Effector memory CD4-positive, alpha-beta T cell (primary cell): ENCODE measurements at regions not wholly inside any gene's neighbourhood (a gene's known extent, or its start where the extent isn't known, plus 50 kb on each side); places are given as distances from the start of the nearest gene placed in this dataset.

Source experiments
- DNase-seq, 3 donors: peaks; one replicate each; pipeline ENCODE4 v3.0.0-alpha.2; 2020
- H3K27ac ChIP-seq: 2 replicates; pipeline ENCODE4 v1.7.0; 2013; ENCODE audit warnings: mild to moderate bottlenecking, low read length, moderate library complexity; ENCODE audit not compliant: insufficient read depth, poor library complexity, severe bottlenecking
- H3K27me3 ChIP-seq: replicated peaks from 2 replicates; pipeline ENCODE4 v1.7.0; 2013; ENCODE audit warnings: mild to moderate bottlenecking, low read length; ENCODE audit not compliant: insufficient read depth, control insufficient read depth, poor library complexity, severe bottlenecking
- H3K36me3 ChIP-seq: 2 replicates; pipeline ENCODE4 v1.7.0; 2013; ENCODE audit warnings: mild to moderate bottlenecking, low read length, moderate library complexity; ENCODE audit not compliant: control insufficient read depth, insufficient read depth
- H3K4me1 ChIP-seq: 2 replicates; pipeline ENCODE4 v1.7.0; 2013; ENCODE audit warnings: low read length, mild to moderate bottlenecking; ENCODE audit not compliant: control insufficient read depth, insufficient read depth, poor library complexity, severe bottlenecking
- H3K4me3 ChIP-seq: 2 replicates; pipeline ENCODE4 v1.7.0; 2013; ENCODE audit warnings: low read length, low read depth, mild to moderate bottlenecking; ENCODE audit not compliant: insufficient read depth, poor library complexity, severe bottlenecking
- H3K9me3 ChIP-seq: 2 replicates; pipeline ENCODE4 v1.7.0; 2013; ENCODE audit warnings: mild to moderate bottlenecking, low read length, moderate library complexity; ENCODE audit not compliant: control insufficient read depth

DNA sequence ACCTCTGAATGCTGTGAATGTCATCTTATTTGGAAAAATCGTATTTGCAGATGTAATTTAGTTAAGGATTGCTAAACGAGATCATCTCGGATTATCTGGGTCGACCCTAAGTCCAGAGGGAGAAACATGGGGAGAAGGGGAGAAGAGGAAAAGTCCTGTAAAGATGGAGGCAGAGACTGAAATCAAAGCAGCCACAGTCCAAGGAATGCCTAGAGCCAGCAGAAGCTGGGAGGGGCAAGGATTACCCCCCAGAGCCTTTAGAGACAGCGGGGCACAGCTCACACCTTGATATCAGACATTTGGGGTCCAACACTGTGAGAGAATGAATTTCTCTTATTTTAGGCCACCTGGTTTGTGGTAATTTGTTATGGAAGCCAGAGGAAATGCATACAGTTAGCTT lies 104.9 kb upstream of the YPEL5 start:
- no peak for DNase-seq
- Histone ChIP-seq H3K36me3 (no peaks in the 10 kb centered on the region), H3K27ac (no peak overlapping the region), H3K9me3 (no peaks in the 10 kb centered on the region), H3K27me3 (peaks cover 6% of the 10 kb centered on the region), H3K4me1 (no peaks in the 10 kb centered on the region), H3K4me3 (no peak overlapping the region)

DNA sequence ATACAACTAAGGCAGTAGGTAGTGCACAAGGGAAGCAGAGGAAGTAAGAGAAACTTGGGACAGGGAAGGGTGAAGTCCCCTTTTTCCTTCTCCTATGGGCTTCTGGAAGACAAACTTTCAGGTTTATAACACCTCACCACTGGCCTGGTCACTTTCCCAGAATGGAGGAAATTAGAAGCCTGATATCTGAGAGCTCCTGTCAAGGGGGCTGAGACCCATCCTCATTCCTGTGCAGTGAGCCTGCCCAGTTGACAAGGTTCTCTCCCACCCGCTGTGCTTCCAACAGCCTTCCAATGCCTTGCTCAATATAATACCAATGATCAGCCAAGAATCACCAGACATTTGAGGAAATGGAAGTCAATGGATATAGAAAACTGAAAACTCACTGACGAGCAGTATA lies 100.4 kb upstream of the YPEL5 start:
- H3K27me3 ChIP-seq, result peaks cover 6% of the 10 kb centered on the region
- no peak overlapping the region for H3K4me3 ChIP-seq
- no peak overlapping the region for H3K27ac ChIP-seq
- no peaks in the 10 kb centered on the region for H3K36me3 ChIP-seq
- H3K4me1 ChIP-seq, result no peaks in the 10 kb centered on the region
- DNase-seq, result no peak
- no peaks in the 10 kb centered on the region for H3K9me3 ChIP-seq

DNA sequence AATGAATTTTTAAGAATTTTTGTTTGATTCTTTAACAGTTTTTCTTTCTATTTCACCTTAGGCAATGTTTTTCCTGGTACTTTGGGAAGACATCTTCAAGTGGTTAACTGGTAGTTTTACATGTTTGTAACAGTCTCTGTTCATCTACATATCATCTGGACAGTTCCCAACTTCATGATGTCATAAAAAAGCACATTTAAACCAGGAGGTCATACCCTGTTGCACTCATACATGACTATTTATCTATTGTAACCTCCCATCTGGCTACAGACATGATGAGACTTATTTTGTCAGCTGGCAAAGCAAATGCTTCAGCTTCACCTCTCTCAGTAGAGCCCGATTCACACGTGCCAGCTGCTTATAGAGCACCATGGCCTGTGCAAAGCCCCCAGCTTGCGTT lies 99.8 kb upstream of the YPEL5 start:
- Histone ChIP-seq H3K4me3 (no peak overlapping the region), H3K27me3 (peaks cover 6% of the 10 kb centered on the region), H3K27ac (no peak overlapping the region), H3K9me3 (no peaks in the 10 kb centered on the region), H3K4me1 (no peaks in the 10 kb centered on the region), H3K36me3 (no peaks in the 10 kb centered on the region)
- no peak for DNase-seq

DNA sequence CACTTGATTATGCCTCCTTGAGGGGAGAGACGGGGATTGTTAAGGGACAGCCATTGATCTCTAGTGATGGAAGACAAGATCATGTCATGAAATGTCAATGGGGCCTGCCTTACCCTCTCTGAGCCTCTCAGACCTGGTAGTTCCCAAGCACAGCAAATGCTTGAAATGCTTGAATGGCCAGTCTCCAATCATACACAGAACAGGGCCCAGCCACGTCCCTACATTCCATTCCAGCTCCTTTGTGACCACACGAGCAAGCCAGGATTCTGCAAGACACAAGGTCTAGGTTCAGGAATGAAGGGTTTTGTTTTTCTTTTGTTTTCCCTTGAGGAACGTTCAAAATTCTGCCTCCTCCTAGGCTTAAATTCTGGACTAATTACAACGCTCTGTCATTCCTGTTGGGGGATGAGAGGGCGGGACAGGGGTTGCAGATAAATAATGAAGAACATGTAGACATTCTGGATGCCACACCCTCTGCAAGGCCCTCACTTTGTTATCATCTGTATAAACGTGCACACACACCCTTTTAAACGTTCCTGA lies 98.1 kb upstream of the YPEL5 start:
- Histone ChIP-seq H3K9me3 (no peaks in the 10 kb centered on the region), H3K4me1 (no peaks in the 10 kb centered on the region), H3K36me3 (no peaks in the 10 kb centered on the region), H3K4me3 (no peak overlapping the region), H3K27ac (no peak overlapping the region), H3K27me3 (peaks cover 6% of the 10 kb centered on the region)
- no peak for DNase-seq

DNA sequence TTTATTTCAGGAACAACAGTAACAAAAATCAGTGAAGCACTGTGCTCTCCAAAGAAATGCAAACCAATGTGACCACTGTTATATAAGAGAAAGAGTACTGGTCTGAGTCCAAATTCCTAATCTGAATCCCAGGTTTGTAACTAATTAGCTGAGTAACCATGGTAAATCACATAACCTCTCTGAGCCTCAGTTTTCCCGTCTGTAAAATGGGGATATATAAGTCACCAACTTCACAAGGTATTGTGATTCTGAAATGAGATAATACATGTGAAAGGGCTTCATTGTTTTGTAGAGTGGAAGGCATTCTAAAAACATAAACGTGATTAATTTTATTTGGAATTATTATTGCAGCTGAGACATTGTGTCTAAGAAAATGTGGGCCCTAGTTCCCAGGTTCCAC lies 91.3 kb upstream of the YPEL5 start:
- Histone ChIP-seq H3K4me3 (no peak overlapping the region), H3K4me1 (no peaks in the 10 kb centered on the region), H3K36me3 (no peaks in the 10 kb centered on the region), H3K9me3 (no peaks in the 10 kb centered on the region), H3K27ac (no peak overlapping the region), H3K27me3 (no peaks in the 10 kb centered on the region)
- DNase-seq, result no peak

DNA sequence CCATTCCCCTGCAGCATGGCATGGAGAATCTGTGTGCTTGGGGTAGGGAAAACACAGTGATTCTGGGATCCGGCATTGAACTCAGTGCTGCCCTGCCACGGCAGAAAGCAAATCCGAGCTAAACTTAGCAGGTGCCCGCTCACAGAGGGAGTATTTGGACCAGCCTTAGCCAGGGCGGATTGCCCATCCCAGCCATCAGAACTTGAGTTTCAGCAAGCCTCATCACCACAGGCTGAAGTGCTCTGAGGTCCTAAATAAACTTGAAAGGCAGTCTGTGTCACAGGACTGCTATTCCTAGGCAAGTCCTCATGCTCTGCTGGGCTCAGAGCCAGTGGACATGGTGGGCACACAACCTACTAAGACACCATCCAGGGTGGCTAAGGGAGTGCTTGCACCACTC lies 86.2 kb upstream of the YPEL5 start:
- no peak overlapping the region for H3K27ac ChIP-seq
- no peaks in the 10 kb centered on the region for H3K4me1 ChIP-seq
- no peak overlapping the region for H3K4me3 ChIP-seq
- no peak for DNase-seq
- no peaks in the 10 kb centered on the region for H3K27me3 ChIP-seq
- no peaks in the 10 kb centered on the region for H3K36me3 ChIP-seq
- no peaks in the 10 kb centered on the region for H3K9me3 ChIP-seq

DNA sequence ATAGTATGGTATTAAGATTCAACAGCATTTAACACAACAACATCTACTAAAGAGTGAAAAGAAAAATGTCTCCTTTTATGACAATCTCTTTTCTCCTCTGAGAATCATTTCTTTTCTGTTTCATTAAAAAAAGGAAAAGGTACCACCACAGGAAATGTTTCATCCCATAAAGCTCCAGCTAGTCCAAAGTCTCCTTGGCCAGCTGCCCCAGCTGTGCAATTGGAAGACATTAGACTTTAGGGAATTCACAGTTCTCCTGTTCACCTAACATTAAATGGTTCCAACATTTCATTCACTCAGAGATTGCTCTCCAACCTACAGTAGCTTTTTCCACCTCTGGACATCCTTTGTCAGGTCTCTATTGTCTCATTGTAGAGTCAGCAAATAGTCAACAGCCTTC lies 78.7 kb upstream of the YPEL5 start:
- H3K9me3 ChIP-seq, result no peaks in the 10 kb centered on the region
- H3K27me3 ChIP-seq, result no peaks in the 10 kb centered on the region
- no peak overlapping the region for H3K27ac ChIP-seq
- H3K4me1 ChIP-seq, result no peaks in the 10 kb centered on the region
- H3K4me3 ChIP-seq, result no peak overlapping the region
- DNase-seq, result no peak
- no peaks in the 10 kb centered on the region for H3K36me3 ChIP-seq

DNA sequence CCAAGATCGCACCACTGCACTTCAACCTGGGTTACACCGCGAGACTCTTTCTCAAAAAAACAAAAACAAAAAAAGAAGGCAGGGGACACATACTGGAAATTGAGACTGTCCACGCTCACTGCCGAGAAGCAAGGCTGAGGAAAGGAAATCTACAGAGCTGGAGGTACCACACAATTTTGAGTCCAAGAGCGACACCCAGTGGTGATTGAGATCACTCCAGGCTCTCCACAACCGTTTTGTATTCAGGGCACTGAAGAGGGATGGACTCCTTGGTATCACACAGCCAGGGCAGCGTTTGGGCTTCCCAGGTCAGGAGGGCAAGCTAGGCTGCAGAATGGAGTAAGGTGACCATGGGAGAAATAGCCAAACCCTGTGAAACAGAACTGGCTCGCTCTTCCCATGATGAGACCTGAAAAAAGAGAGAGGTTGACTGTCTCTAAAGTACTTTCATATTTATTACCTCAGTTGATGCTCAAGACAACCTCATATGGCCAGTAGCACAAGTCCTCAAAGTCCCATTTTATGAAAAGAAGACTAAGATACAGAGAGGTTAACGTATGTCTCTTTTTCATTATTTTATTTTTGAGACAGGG lies 74.5 kb upstream of the YPEL5 start:
- Histone ChIP-seq H3K36me3 (no peaks in the 10 kb centered on the region), H3K4me3 (no peak overlapping the region), H3K9me3 (no peaks in the 10 kb centered on the region), H3K27ac (no peak overlapping the region), H3K27me3 (no peaks in the 10 kb centered on the region), H3K4me1 (no peaks in the 10 kb centered on the region)
- peak; percentile 2 to 16 (median 9) for DNase-seq

DNA sequence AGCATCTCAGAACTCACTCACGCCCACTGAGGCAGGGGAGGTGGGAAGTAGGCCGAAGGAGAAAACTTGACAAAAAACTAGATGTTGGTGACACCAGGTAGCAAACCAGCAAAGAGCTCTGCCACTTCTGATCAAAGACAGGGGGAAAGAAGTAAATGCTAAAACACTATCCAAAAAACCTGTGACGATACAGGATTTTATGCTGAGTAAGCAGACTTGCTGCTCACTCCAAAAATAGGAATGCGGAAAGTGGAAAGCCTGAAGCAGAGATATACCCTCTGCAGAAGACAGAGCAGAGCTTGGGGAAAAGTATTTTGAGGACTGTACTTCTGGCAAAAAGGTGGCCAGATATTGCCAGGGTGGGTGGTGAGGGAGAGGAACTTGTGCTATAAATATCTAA lies 73.3 kb upstream of the YPEL5 start:
- Histone ChIP-seq H3K27ac (no peak overlapping the region), H3K4me1 (no peaks in the 10 kb centered on the region), H3K36me3 (no peaks in the 10 kb centered on the region), H3K27me3 (no peaks in the 10 kb centered on the region), H3K9me3 (no peaks in the 10 kb centered on the region), H3K4me3 (no peak overlapping the region)
- no peak for DNase-seq

DNA sequence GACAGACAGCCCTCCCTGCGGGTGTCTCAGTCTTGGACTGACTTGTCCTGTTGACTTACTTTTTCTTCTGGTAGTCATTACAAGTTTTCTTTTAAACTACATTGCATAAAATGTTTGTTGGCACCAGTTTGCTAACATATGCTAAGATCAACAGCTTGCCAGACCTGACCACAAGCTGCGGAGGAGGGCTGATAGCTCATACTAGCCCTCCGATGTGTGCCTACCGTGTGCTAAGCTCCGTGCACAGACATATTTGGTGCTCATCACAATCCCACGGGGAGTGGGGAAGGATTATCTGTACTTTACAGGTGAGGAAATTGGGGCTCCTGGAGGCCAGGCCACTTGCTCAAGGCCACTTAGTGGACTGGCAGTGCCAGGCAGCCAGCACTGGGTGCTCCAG lies 72.8 kb upstream of the YPEL5 start:
- no peaks in the 10 kb centered on the region for H3K27me3 ChIP-seq
- no peak overlapping the region for H3K27ac ChIP-seq
- no peaks in the 10 kb centered on the region for H3K4me1 ChIP-seq
- no peaks in the 10 kb centered on the region for H3K36me3 ChIP-seq
- DNase-seq, result no peak
- H3K9me3 ChIP-seq, result no peaks in the 10 kb centered on the region
- H3K4me3 ChIP-seq, result no peak overlapping the region
